ENCODE measurements at regions not wholly inside any gene's neighbourhood (a gene's known extent, or its start where the extent isn't known, plus 50 kb on each side); places are given as distances from the start of the nearest gene placed in this dataset.

GRCh38 chr6:140897349-140897748, 1235.4 kb upstream of the GJE1 start:
- H3K9ac ChIP-seq (ENCODE audit: low read length) = no peak overlapping the region
- H3K27ac ChIP-seq (ENCODE audit: low read depth, low read length) = no peak overlapping the region
- no peak overlapping the region for H3K4me3 ChIP-seq (ENCODE audit: low read length)
- H3K27me3 ChIP-seq (ENCODE audit: control insufficient read depth, insufficient read depth, low read length) = no peaks in the 10 kb centered on the region
- no peaks in the 10 kb centered on the region for H3K36me3 ChIP-seq (ENCODE audit: control insufficient read depth, insufficient read depth, low read length)
- H3K4me1 ChIP-seq (ENCODE audit: control insufficient read depth, insufficient read depth, low read length) = no peaks in the 10 kb centered on the region

GRCh38 chr6:140893432-140893831, 1239.3 kb upstream of the GJE1 start:
- H3K9ac ChIP-seq (ENCODE audit: low read length) = no peak overlapping the region
- no peak overlapping the region for H3K4me3 ChIP-seq (ENCODE audit: low read length)
- no peaks in the 10 kb centered on the region for H3K4me1 ChIP-seq (ENCODE audit: control insufficient read depth, insufficient read depth, low read length)
- no peak overlapping the region for H3K27ac ChIP-seq (ENCODE audit: low read depth, low read length)
- H3K36me3 ChIP-seq (ENCODE audit: control insufficient read depth, insufficient read depth, low read length) = no peaks in the 10 kb centered on the region
- no peaks in the 10 kb centered on the region for H3K27me3 ChIP-seq (ENCODE audit: control insufficient read depth, insufficient read depth, low read length)

- Histone ChIP-seq H3K27me3 (ENCODE audit: control insufficient read depth, insufficient read depth, low read length) (no peaks in the 10 kb centered on the region), H3K27ac (ENCODE audit: low read depth, low read length) (no peak overlapping the region), H3K4me1 (ENCODE audit: control insufficient read depth, insufficient read depth, low read length) (no peaks in the 10 kb centered on the region)
These were observed 1252.8 kb upstream of the GJE1 start for GRCh38 chr6:140879946-140880345.

GRCh38 chr6:140874066-140874465, 1258.7 kb upstream of the GJE1 start:
- Histone ChIP-seq H3K4me1 (ENCODE audit: control insufficient read depth, insufficient read depth, low read length) (no peaks in the 10 kb centered on the region), H3K27me3 (ENCODE audit: control insufficient read depth, insufficient read depth, low read length) (no peaks in the 10 kb centered on the region), H3K4me3 (ENCODE audit: low read length) (no peak overlapping the region), H3K9ac (ENCODE audit: low read length) (no peak overlapping the region), H3K27ac (ENCODE audit: low read depth, low read length) (no peak overlapping the region), H3K36me3 (ENCODE audit: control insufficient read depth, insufficient read depth, low read length) (no peaks in the 10 kb centered on the region)

More at GRCh38 chr6:140879946-140880345, 1252.8 kb upstream of the GJE1 start:
- no peak overlapping the region for H3K9ac ChIP-seq (ENCODE audit: low read length)
- no peak overlapping the region for H3K4me3 ChIP-seq (ENCODE audit: low read length)
- H3K36me3 ChIP-seq (ENCODE audit: control insufficient read depth, insufficient read depth, low read length) = no peaks in the 10 kb centered on the region

- H3K4me3 ChIP-seq (ENCODE audit: low read length) = no peak overlapping the region
- no peaks in the 10 kb centered on the region for H3K36me3 ChIP-seq (ENCODE audit: control insufficient read depth, insufficient read depth, low read length)
- no peaks in the 10 kb centered on the region for H3K27me3 ChIP-seq (ENCODE audit: control insufficient read depth, insufficient read depth, low read length)
- no peak overlapping the region for H3K27ac ChIP-seq (ENCODE audit: low read depth, low read length)
- no peak overlapping the region for H3K9ac ChIP-seq (ENCODE audit: low read length)
- H3K4me1 ChIP-seq (ENCODE audit: control insufficient read depth, insufficient read depth, low read length) = no peaks in the 10 kb centered on the region
These were observed 1259.8 kb upstream of the GJE1 start for GRCh38 chr6:140872885-140873284.

GRCh38 chr6:140871911-140872310, 1260.8 kb upstream of the GJE1 start:
- no peak overlapping the region for H3K9ac ChIP-seq (ENCODE audit: low read length)
- no peaks in the 10 kb centered on the region for H3K36me3 ChIP-seq (ENCODE audit: control insufficient read depth, insufficient read depth, low read length)
- no peak overlapping the region for H3K4me3 ChIP-seq (ENCODE audit: low read length)
- no peaks in the 10 kb centered on the region for H3K4me1 ChIP-seq (ENCODE audit: control insufficient read depth, insufficient read depth, low read length)
- no peak overlapping the region for H3K27ac ChIP-seq (ENCODE audit: low read depth, low read length)
- no peaks in the 10 kb centered on the region for H3K27me3 ChIP-seq (ENCODE audit: control insufficient read depth, insufficient read depth, low read length)

- no peaks in the 10 kb centered on the region for H3K36me3 ChIP-seq (ENCODE audit: control insufficient read depth, insufficient read depth, low read length)
- H3K9ac ChIP-seq (ENCODE audit: low read length) = no peak overlapping the region
- no peaks in the 10 kb centered on the region for H3K27me3 ChIP-seq (ENCODE audit: control insufficient read depth, insufficient read depth, low read length)
- H3K27ac ChIP-seq (ENCODE audit: low read depth, low read length) = no peak overlapping the region
- H3K4me3 ChIP-seq (ENCODE audit: low read length) = no peak overlapping the region
- no peaks in the 10 kb centered on the region for H3K4me1 ChIP-seq (ENCODE audit: control insufficient read depth, insufficient read depth, low read length)
These were observed 1265.4 kb upstream of the GJE1 start for GRCh38 chr6:140867336-140867735.

- Histone ChIP-seq H3K27ac (ENCODE audit: low read depth, low read length) (no peak overlapping the region), H3K27me3 (ENCODE audit: control insufficient read depth, insufficient read depth, low read length) (no peaks in the 10 kb centered on the region), H3K36me3 (ENCODE audit: control insufficient read depth, insufficient read depth, low read length) (no peaks in the 10 kb centered on the region), H3K9ac (ENCODE audit: low read length) (no peak overlapping the region), H3K4me3 (ENCODE audit: low read length) (no peak overlapping the region), H3K4me1 (ENCODE audit: control insufficient read depth, insufficient read depth, low read length) (peaks cover 2% of the 10 kb centered on the region)
These were observed 1274.2 kb upstream of the GJE1 start for GRCh38 chr6:140858381-140858971.

GRCh38 chr6:140857739-140858380, 1274.9 kb upstream of the GJE1 start:
- no peak overlapping the region for H3K27ac ChIP-seq (ENCODE audit: low read depth, low read length)
- H3K27me3 ChIP-seq (ENCODE audit: control insufficient read depth, insufficient read depth, low read length) = no peaks in the 10 kb centered on the region
- H3K36me3 ChIP-seq (ENCODE audit: control insufficient read depth, insufficient read depth, low read length) = no peaks in the 10 kb centered on the region
- H3K4me3 ChIP-seq (ENCODE audit: low read length) = no peak overlapping the region
- no peak overlapping the region for H3K9ac ChIP-seq (ENCODE audit: low read length)
- H3K4me1 ChIP-seq (ENCODE audit: control insufficient read depth, insufficient read depth, low read length) = peaks cover 2% of the 10 kb centered on the region

GRCh38 chr6:140855520-140855919, 1277.2 kb upstream of the GJE1 start:
- Histone ChIP-seq H3K27me3 (ENCODE audit: control insufficient read depth, insufficient read depth, low read length) (no peaks in the 10 kb centered on the region), H3K4me1 (ENCODE audit: control insufficient read depth, insufficient read depth, low read length) (peaks cover 2% of the 10 kb centered on the region), H3K9ac (ENCODE audit: low read length) (no peak overlapping the region), H3K27ac (ENCODE audit: low read depth, low read length) (no peak overlapping the region), H3K36me3 (ENCODE audit: control insufficient read depth, insufficient read depth, low read length) (no peaks in the 10 kb centered on the region), H3K4me3 (ENCODE audit: low read length) (no peak overlapping the region)

- Histone ChIP-seq H3K4me1 (ENCODE audit: control insufficient read depth, insufficient read depth, low read length) (peaks cover 2% of the 10 kb centered on the region), H3K4me3 (ENCODE audit: low read length) (no peak overlapping the region), H3K36me3 (ENCODE audit: control insufficient read depth, insufficient read depth, low read length) (no peaks in the 10 kb centered on the region), H3K27ac (ENCODE audit: low read depth, low read length) (no peak overlapping the region), H3K9ac (ENCODE audit: low read length) (no peak overlapping the region), H3K27me3 (ENCODE audit: control insufficient read depth, insufficient read depth, low read length) (no peaks in the 10 kb centered on the region)
These were observed 1278.4 kb upstream of the GJE1 start for GRCh38 chr6:140854318-140854717.

GRCh38 chr6:140850438-140850837, 1282.3 kb upstream of the GJE1 start:
- Histone ChIP-seq H3K9ac (ENCODE audit: low read length) (no peak overlapping the region), H3K4me3 (ENCODE audit: low read length) (no peak overlapping the region), H3K27ac (ENCODE audit: low read depth, low read length) (no peak overlapping the region), H3K36me3 (ENCODE audit: control insufficient read depth, insufficient read depth, low read length) (no peaks in the 10 kb centered on the region), H3K4me1 (ENCODE audit: control insufficient read depth, insufficient read depth, low read length) (no peaks in the 10 kb centered on the region), H3K27me3 (ENCODE audit: control insufficient read depth, insufficient read depth, low read length) (no peaks in the 10 kb centered on the region)

GRCh38 chr6:140849456-140849855, 1283.3 kb upstream of the GJE1 start:
- H3K4me1 ChIP-seq (ENCODE audit: control insufficient read depth, insufficient read depth, low read length) = no peaks in the 10 kb centered on the region
- H3K9ac ChIP-seq (ENCODE audit: low read length) = no peak overlapping the region
- H3K27ac ChIP-seq (ENCODE audit: low read depth, low read length) = no peak overlapping the region
- no peak overlapping the region for H3K4me3 ChIP-seq (ENCODE audit: low read length)
- H3K27me3 ChIP-seq (ENCODE audit: control insufficient read depth, insufficient read depth, low read length) = no peaks in the 10 kb centered on the region
- H3K36me3 ChIP-seq (ENCODE audit: control insufficient read depth, insufficient read depth, low read length) = no peaks in the 10 kb centered on the region

All from rectal smooth muscle tissue (tissue), 1 donor.